Right lobe of liver (tissue), 4 donors: ENCODE measurements at regions not wholly inside any gene's neighbourhood (a gene's known extent, or its start where the extent isn't known, plus 50 kb on each side); places are given as distances from the start of the nearest gene placed in this dataset.

Experiments
- CTCF ChIP-seq, 4 donors: fragments of 200-600 bp in 3 of 4; fragments of 450-650 bp in 1 of 4; IDR thresholded peaks; one replicate each; pipeline versions ENCODE4 v1.5.1 to v1.8.0; 2016 to 2022; ENCODE audit warnings: antibody characterized with exemption in 4 of 4, mild to moderate bottlenecking in 2 of 4
- POLR2A ChIP-seq: fragments of 450-650 bp; IDR thresholded peaks from one replicate; pipeline ENCODE4 v1.6.1; 2017; ENCODE audit warnings: antibody characterized with exemption, mild to moderate bottlenecking
- donor health status: DM: no; HTN: no; CAD: no.
- donor health status: DM: no; HTN: no; CAD: no.
- donor health status: DM: no; HTN: yes; CAD: no.

- no peak for TF ChIP-seq POLR2A
- no peak for TF ChIP-seq CTCF (IDR thresholded peaks at IDR 0.05)
Observed at GRCh38 chr4:17325098-17325497, 186.8 kb downstream of the QDPR start.
